ENCODE measurements at regions not wholly inside any gene's neighbourhood (a gene's known extent, or its start where the extent isn't known, plus 50 kb on each side); places are given as distances from the start of the nearest gene placed in this dataset.

DNA sequence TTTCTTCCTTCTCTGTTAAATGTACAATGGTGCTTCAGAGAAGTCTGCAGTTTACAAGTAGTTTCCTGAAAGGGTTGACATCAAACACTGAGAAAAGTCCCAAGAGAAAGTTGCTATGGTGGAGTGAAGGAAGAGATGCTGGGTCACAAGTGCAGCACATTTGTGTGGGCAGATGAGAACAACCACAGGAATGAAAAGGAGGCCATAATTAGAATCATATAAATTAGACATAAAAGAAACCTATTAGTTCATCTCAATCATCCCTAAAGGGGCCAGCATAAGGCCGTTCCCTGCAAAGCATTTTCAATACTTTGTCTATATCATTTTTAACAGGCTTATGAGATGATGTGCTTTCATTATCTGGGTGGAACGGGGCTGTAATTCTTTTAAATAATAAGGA is 359.2 kb downstream of the IRS2 start:
- H3K4me1 ChIP-seq (ENCODE audit: insufficient read depth, low read length) = no peaks in the 10 kb centered on the region
- H3K79me2 ChIP-seq (ENCODE audit: insufficient read depth, low read length) = no peaks in the 10 kb centered on the region
- H3K56ac ChIP-seq (ENCODE audit: insufficient read length, low read depth, low read length) = no peak overlapping the region
- H3K9me3 ChIP-seq (ENCODE audit: control insufficient read depth, low read depth, low read length) = no peaks in the 10 kb centered on the region
- 0 out of 4 replicates have a peak, but pooled peaks cover 0 to 2% of the 10 kb centered on the region in 2 experiments for H3K4me1 Mint-ChIP-seq
- H3K36me3 Mint-ChIP-seq (ENCODE audit: insufficient read depth in 1 of 3, low read depth in 3 of 3) = peaks cover 0 to 5% (median 2%) of the 10 kb centered on the region in 3 experiments; a peak in 4 of 7 replicates
- H2AFZ ChIP-seq (ENCODE audit: low read length) = no peak overlapping the region
- H2BK5ac ChIP-seq (ENCODE audit: insufficient read length, low read length) = no peak overlapping the region
- H3K18ac ChIP-seq (ENCODE audit: insufficient read length, low read depth, low read length) = no peak overlapping the region
- H3K79me1 ChIP-seq (ENCODE audit: insufficient read depth, low read depth, low read length, poor library complexity, severe bottlenecking) = no peaks in the 10 kb centered on the region
- H3K27ac ChIP-seq (ENCODE audit: insufficient read length, low read depth, low read length) = no peak overlapping the region
- H4K20me1 ChIP-seq (ENCODE audit: control insufficient read depth, insufficient read depth, insufficient read length) = no peaks in the 10 kb centered on the region
- no peak overlapping the region for H2BK120ac ChIP-seq (ENCODE audit: low read depth, low read length, poor library complexity, severe bottlenecking)
- H3K9me3 Mint-ChIP-seq = peaks cover 19 to 20% of the 10 kb centered on the region in 2 experiments
- H3K4me2 ChIP-seq (ENCODE audit: insufficient read depth, insufficient read length, low read length) = no peak overlapping the region
- H3K14ac ChIP-seq (ENCODE audit: insufficient read depth, low read length) = no peak overlapping the region
- H4K5ac ChIP-seq (ENCODE audit: insufficient read length, low read depth, low read length) = no peak overlapping the region
- no peak overlapping the region for H3K27ac Mint-ChIP-seq
- no peak overlapping the region for H2BK20ac ChIP-seq (ENCODE audit: low read depth, low read length, poor library complexity, severe bottlenecking)
- H2BK12ac ChIP-seq (ENCODE audit: insufficient read length, low read depth, low read length) = no peak overlapping the region
- no peak overlapping the region for H3K4ac ChIP-seq (ENCODE audit: low read depth, low read length)
- H2BK15ac ChIP-seq (ENCODE audit: low read depth, low read length) = no peak overlapping the region
- no peak for DNase-seq
- no CpG with 5 or more reads among the region's 2 CpGs for WGBS (ENCODE audit: extremely low coverage, insufficient read length, low lambda C conversion rate)
- no peak overlapping the region for H4K8ac ChIP-seq (replicated peaks; ENCODE audit: insufficient read length, low read depth, low read length)
- no peak overlapping the region for H2AK5ac ChIP-seq (ENCODE audit: insufficient read length, low read length)
- no peaks in the 10 kb centered on the region for H3K27me3 Mint-ChIP-seq (ENCODE audit: low read depth)
- no peaks in the 10 kb centered on the region for H3K23me2 ChIP-seq (ENCODE audit: insufficient read length, low read depth, low read length, poor library complexity, severe bottlenecking)
- H4K91ac ChIP-seq (ENCODE audit: insufficient read length, low read depth, low read length) = no peak overlapping the region
- no peak overlapping the region for H3K9ac ChIP-seq (ENCODE audit: extremely low read depth, insufficient read length, low read length)
- H3K4me3 Mint-ChIP-seq = no peak overlapping the region
- TF ChIP-seq CTCF (conservative IDR thresholded peaks at IDR 0.05) = no peak
- no peaks in the 10 kb centered on the region for H3K27me3 ChIP-seq (ENCODE audit: insufficient read depth, low read length)
- no peak overlapping the region for H3K23ac ChIP-seq (ENCODE audit: insufficient read length, low read depth, low read length)
- no peak overlapping the region for H3T11ph ChIP-seq (ENCODE audit: low read length)

All from H9 (cell line).